HepG2 (cell line): ENCODE measurements at regions not wholly inside any gene's neighbourhood (a gene's known extent, or its start where the extent isn't known, plus 50 kb on each side); places are given as distances from the start of the nearest gene placed in this dataset.

Experiments
- JUN ChIP-seq: sonication (generic); formaldehyde crosslinking; IDR thresholded peaks from 2 replicates; pipeline ENCODE4 v1.4.0; 2020; ENCODE audit warnings: mild to moderate bottlenecking, missing genetic modification reagents
- KDM1A ChIP-seq: IDR thresholded peaks from 2 replicates; pipeline ENCODE4 v1.6.1; 2016; ENCODE audit warnings: missing compliant biosample characterization
- RAD51 ChIP-seq: fragments of 450-650 bp; IDR thresholded peaks from 2 replicates; pipeline ENCODE4 v1.6.1; 2016; ENCODE audit warnings: borderline replicate concordance
- REST ChIP-seq, 2 experiments: IDR thresholded peaks; 2 replicates each; pipeline ENCODE4 v1.6.1; 2011 to 2012; ENCODE audit warnings: low read length in 2 of 2, borderline replicate concordance in 1 of 2, low read depth in 1 of 2, mild to moderate bottlenecking in 1 of 2, moderate library complexity in 1 of 2
- TBP ChIP-seq: sonication (generic); formaldehyde crosslinking; IDR thresholded peaks from 2 replicates; pipeline ENCODE4 v1.5.0; 2020; ENCODE audit warnings: missing genetic modification reagents
- TP53 ChIP-seq: sonication (generic); formaldehyde crosslinking; conservative IDR thresholded peaks from 2 replicates; pipeline ENCODE4 v1.4.0; 2020; ENCODE audit warnings: missing genetic modification reagents
- ZNF138 ChIP-seq: sonication (generic); formaldehyde crosslinking; IDR thresholded peaks from 2 replicates; pipeline ENCODE4 v1.5.0; 2020; ENCODE audit warnings: mild to moderate bottlenecking, low read depth, missing genetic modification reagents
- ZNF510 ChIP-seq: sonication (generic); formaldehyde crosslinking; IDR thresholded peaks from 2 replicates; pipeline ENCODE4 v1.4.0; 2020; ENCODE audit warnings: low read depth, mild to moderate bottlenecking, missing genetic modification reagents
- ZSCAN29 ChIP-seq: sonication (generic); formaldehyde crosslinking; conservative IDR thresholded peaks from 2 replicates; pipeline ENCODE4 v1.4.0; 2020; ENCODE audit warnings: mild to moderate bottlenecking, missing genetic modification reagents
- TF ChIP-seq, protein P1 (sequence below): sonication (generic); formaldehyde crosslinking; IDR thresholded peaks from 2 replicates; pipeline ENCODE4 v1.8.0; 2022; ENCODE audit warnings: mild to moderate bottlenecking, missing genetic modification reagents
- TF ChIP-seq, protein P2 (sequence below): sonication (generic); formaldehyde crosslinking; IDR thresholded peaks from 2 replicates; pipeline ENCODE4 v1.5.0; 2020; ENCODE audit warnings: mild to moderate bottlenecking, missing genetic modification reagents, moderate library complexity

DNA sequence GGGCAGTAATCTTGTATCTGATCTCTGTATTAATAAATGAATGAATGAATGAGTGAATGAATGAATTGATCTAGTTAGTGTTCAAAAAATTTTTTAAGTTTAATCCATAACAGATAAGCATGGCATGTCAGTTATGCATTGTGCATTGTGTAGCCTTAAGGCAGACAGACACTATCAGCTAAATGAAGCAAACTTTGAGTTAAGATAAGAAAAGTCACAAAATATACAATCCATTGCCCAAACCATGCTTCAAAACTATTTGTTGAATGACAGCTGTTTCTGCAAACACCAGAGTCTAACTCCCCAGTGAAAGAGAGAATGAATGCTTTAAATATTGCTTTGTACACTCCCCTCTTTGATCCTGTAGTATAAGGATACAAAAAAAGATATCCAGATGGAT is 314.3 kb upstream of the ETAA1 start:
- TF ChIP-seq TP53 (CRISPR knock-in tag) = no peak
- no peak for TF ChIP-seq JUN (CRISPR knock-in tag)
- TF ChIP-seq TBP (CRISPR knock-in tag) = no peak
- no peak for TF ChIP-seq ZSCAN29 (CRISPR knock-in tag)
- TF ChIP-seq KDM1A (CRISPR knock-in tag) = no peak
- TF ChIP-seq, protein P1, sequence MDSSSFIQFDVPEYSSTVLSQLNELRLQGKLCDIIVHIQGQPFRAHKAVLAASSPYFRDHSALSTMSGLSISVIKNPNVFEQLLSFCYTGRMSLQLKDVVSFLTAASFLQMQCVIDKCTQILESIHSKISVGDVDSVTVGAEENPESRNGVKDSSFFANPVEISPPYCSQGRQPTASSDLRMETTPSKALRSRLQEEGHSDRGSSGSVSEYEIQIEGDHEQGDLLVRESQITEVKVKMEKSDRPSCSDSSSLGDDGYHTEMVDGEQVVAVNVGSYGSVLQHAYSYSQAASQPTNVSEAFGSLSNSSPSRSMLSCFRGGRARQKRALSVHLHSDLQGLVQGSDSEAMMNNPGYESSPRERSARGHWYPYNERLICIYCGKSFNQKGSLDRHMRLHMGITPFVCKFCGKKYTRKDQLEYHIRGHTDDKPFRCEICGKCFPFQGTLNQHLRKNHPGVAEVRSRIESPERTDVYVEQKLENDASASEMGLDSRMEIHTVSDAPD (CRISPR knock-in tag) = no peak
- no peak for TF ChIP-seq REST (IDR thresholded peaks at IDR 0.05; ENCODE audit: borderline replicate concordance in 1 of 2, low read depth in 1 of 2, low read length in 2 of 2)
- TF ChIP-seq, protein P2, sequence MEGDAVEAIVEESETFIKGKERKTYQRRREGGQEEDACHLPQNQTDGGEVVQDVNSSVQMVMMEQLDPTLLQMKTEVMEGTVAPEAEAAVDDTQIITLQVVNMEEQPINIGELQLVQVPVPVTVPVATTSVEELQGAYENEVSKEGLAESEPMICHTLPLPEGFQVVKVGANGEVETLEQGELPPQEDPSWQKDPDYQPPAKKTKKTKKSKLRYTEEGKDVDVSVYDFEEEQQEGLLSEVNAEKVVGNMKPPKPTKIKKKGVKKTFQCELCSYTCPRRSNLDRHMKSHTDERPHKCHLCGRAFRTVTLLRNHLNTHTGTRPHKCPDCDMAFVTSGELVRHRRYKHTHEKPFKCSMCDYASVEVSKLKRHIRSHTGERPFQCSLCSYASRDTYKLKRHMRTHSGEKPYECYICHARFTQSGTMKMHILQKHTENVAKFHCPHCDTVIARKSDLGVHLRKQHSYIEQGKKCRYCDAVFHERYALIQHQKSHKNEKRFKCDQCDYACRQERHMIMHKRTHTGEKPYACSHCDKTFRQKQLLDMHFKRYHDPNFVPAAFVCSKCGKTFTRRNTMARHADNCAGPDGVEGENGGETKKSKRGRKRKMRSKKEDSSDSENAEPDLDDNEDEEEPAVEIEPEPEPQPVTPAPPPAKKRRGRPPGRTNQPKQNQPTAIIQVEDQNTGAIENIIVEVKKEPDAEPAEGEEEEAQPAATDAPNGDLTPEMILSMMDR (CRISPR knock-in tag) = no peak
- TF ChIP-seq RAD51 = no peak
- no peak for TF ChIP-seq ZNF138 (CRISPR knock-in tag)
- no peak for TF ChIP-seq ZNF510 (CRISPR knock-in tag)
